Endometrial microvascular endothelial cells (primary cell): ENCODE measurements at regions not wholly inside any gene's neighbourhood (a gene's known extent, or its start where the extent isn't known, plus 50 kb on each side); places are given as distances from the start of the nearest gene placed in this dataset.

Experiments
- in situ Hi-C: cut with HindIII; loops from 2 replicates; pipeline ENCODE4 v1.10.0; 2017; ENCODE audit warnings: low sequenced_read_pairs, low pct_unique_long_range_greater_than_20kb; ENCODE audit errors: inconsistent ontology term

DNA sequence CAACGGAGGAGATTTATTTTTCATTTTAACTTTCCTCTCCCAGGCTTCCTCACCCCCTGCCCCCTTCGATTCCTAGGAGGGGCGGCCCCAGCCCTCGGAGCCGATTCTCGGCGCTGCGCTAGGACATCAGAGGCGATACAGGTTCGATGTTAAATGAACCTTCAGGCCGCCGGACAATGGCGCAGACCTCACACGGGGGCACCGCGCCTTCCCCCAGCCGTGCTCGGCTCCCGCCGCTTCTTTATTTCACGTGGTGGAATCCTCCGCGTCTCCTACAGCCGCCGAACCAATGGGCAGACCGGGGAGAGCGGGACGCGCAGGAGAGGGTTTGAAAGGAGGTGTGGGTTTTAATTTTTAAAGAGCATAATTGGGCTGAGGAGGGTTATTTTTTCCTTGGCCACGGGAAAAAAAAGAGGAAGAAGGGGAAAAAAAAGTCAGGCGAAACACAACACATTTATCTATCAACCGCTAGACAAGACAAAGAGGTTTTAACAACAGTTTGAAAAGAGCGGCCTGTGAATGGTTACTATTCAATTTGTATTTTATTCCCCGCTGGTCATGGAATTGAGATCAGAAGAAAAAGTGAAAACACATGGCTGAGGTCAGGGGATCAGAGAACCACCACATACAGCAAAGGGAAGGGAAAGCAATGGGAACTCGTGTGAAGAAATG, 126.8 kb downstream of the TMEM174 start:
- in situ Hi-C loops: loop anchor here (10.0 kb wide), 1 partner anchor 65 kb away; no protein-coding TSS in a partner anchor

DNA sequence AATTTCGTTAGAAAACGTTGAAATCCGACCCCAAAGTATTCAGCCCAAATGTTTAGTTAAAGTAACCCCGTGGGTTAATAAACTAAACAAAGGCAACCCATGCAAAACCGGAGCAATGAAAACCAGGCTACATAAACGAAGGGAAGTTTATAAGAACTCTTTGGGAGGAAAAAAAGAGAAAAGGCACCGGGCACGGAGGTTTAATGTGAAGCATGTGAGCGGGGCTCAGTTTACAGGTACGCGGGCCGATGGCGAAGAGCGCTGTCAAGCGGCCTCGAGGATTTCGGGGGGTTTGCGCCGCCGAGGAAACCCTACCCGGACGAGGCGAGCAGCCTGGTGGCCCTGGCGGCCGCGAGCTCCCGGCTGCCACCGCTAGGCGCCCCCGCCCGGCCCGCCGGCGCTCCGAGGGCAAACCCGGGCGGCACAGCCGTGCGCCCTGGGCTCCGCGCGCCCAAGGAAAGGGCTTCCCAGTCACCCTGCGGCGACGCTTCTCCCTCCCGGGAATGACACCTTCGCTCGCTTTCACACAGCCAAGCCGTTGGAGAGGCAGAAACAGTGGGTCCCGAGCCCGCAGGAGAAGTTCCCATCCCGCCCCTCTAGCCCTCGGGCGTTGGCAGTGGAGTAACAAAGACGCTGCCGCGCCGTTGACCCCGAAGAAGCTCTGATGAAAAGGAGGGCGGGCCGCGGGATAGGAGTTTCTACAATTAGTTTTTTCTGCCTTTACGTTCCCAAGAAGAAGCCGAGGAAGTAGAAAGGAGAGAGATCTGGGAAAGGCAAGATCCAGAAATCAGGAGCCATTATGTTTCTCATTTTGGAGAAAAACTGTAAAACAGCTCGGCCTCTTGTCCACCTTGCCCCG, 126.0 kb downstream of the TMEM174 start:
- in situ Hi-C loops: no loop called here

DNA sequence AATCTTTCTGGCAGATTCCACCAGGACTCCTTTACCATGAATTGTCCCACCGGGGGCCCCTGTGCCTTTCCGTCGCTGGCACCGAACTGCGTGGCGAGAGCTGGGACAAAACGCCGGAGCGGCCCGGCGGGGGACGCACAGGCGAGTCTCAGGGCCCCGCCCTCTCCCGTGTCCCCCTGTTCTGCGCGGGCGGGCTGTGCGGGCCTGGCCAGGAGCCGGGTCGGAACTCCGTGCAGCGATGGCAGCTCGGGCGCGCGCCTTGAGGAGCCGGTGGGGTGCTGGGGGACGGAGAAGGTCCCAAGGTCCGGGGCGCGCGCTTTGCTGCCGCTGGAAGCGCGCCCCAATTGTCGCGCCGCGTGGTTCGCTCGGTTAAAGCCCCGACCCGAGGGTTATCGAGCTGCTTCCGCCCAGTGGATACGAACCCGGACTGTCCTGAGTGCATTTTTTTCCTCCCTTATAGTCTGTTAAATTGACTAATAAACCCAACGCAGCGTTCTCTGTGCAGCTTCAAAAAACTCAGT, 125.3 kb downstream of the TMEM174 start:
- in situ Hi-C loops: no loop called here

DNA sequence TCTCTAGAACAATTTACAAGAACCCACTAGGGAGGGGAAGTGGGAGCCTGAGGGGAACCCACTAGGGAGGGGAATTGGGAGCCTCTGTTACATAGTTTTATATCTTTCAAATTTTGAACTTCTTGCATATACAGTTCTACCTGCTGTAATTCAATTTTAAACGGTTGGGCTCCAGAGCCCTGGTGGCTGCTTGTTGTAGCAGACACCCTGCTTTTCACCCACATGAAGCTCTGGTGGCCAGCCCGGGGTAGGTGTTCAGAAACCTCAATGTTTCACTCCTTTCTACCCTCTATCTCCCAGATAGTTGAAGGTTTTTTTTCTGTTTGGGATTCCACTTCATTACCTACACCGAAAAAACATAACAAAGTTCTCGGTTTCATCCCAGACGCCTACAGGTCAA, 124.4 kb downstream of the TMEM174 start:
- in situ Hi-C loops: no loop called here

DNA sequence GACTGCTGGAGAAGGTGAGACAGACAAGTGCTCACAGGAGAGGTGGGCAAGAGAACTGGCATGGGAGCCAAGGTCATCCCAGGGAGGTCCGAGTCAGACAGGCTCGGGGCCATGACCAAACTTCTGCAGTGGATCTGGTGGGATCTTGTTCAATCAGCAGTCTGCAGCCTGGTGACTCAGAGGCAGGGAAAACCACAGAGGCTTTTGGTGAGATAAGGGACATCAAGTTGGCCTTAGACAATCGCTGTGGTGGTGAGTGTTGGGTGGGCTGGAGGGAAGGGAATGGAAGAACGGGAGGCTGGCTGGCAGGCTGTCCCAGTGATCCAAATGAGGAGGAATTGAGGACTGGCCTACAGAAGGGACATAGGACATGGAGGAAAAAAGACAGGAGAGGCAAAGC, 123.8 kb downstream of the TMEM174 start:
- in situ Hi-C loops: no loop called here

DNA sequence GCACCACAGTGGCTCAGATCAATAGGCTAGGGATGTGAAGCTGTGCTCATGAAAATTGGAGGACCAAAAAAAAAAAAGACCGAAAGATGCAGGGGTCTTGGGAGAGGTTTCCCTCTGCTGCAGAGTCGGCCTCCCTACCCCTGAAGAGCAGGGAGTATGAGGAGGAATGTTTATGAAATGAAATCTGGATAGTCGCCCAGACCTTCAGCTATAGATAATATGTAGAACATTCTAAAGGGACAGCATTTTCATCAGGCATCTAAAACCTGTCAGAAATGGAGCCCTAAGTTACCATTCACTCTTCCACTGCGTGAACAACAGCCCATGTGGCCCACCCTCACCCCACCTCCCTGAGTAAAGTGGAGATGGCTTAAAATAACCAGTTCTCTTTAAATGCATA, 122.9 kb downstream of the TMEM174 start:
- in situ Hi-C loops: no loop called here

DNA sequence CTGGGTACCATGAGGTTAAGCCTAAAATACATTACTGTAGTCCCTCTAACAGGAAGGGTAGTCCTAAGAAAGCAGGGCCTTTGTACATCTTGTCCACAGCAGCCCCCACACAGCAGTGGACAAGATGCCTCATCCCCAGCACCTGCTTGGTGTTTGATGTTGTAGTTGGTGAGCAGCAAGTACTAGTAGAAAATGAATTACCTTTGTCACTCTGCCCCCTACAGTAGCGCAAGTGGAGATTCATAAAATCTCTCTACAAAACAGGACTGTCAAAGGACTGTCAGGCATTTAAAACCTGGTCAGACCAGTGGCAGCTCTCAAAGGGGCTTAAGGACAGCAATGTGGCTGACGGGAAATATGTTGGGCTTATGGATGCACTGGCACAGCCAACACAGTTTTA, 122.5 kb downstream of the TMEM174 start:
- in situ Hi-C loops: no loop called here

DNA sequence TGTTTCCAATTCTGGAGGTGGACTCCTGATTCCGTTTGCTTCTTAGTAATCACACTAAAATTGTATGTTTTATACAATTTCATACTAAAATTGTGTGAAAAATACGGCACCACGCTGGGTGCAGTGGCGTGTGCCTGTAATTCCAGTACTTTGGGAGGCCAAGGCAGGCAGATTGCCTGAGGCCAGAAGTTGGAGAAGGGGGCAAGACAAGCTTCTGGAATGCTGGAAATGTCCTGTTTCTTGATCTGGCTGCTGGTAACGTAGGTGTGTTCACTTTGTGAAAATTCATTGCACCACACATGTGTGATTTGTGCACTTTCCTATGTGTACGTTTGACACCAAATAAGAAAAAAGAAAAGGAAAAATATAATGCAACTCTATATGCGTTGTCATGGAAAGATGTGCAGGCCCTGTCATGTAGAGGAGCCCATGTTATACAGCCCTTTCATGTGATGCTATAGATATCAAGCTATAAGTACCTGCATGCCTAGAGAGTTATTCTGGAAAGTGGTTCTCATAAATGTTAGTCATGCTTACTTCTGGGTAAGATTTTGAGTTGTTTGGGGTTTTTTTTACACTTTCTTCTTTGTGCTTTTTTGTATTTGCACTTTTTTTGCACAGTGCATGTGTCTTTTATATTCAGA, 119.9 kb downstream of the TMEM174 start:
- in situ Hi-C loops: no loop called here

DNA sequence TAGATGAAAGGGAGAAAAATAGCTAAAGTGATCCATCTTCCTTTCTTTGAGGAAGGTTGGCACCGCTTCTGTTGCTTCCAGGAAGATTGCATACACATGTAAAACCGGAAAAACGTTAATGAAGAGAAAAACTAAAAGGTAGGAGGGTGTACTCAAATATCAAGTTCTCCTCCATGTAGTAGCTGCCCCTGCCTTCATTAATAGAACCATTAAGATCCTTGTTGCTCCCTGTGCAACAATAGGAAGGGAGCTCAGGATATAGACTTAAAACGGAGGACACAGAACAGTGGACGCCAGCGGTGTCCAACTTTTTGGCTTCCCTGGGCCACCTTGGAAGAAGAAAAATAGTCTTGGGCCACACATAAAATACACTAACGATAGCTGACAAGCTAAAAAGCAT, 118.9 kb downstream of the TMEM174 start:
- in situ Hi-C loops: no loop called here

DNA sequence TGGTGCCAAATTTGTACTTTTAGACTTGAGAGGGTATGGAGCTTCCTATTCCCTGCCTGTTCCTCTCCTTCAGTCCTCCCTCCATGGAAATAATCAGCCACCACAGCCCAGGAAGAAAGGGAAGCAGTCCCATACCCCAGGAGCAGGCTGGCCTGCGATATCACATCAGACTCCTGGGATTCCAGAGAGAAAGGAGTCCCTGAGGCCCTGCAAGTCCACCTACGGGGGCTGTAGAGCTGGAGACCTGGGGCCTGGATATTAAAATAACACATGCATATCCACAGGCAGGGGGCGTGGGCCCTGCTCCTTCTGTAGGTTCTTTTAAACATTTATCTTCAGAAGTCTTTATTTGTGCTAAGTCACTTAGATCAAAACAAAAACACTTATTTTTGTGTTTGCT, 117.2 kb downstream of the TMEM174 start:
- in situ Hi-C loops: no loop called here

DNA sequence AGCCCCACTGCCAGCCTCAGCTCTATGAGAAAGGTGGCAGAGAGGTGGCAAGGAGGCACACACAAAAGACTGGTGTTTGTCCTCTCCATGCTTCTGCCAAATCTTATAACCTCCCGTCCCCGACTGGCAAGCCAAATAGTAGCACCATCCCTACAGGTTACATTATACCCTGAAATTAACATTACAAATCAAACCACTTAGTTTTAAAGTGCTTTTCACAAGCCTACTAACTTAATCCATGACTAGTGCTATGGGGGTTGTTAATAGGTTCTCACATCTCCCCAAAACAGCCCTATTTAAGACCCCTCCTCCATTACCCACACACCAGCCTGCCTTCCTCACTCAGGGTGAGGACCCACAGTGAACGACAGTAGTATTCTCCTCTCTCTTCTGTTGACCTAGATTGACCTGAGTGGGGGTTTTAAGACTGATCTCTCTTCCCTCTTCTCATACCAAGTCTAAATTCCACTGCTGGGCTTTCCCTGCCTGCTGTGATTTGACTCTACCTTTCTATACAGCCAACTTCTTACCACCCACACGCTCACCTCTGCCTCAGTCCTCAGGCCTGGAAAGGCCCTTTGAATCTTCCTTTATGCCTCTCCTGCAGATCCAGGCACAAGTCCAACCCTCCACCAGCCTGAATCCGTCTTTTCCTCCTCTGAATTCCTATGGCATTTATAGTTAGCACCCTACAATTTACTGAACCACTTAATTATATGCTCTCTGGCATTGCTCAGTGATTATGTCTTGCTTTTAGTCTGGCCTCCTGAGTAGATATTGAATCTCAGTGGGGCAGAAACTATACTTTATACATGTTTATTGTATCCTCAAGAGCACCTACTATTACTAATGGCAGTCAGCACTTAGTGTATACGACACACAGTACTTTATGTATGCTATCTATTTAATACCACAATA, 116.1 kb downstream of the TMEM174 start:
- in situ Hi-C loops: no loop called here

DNA sequence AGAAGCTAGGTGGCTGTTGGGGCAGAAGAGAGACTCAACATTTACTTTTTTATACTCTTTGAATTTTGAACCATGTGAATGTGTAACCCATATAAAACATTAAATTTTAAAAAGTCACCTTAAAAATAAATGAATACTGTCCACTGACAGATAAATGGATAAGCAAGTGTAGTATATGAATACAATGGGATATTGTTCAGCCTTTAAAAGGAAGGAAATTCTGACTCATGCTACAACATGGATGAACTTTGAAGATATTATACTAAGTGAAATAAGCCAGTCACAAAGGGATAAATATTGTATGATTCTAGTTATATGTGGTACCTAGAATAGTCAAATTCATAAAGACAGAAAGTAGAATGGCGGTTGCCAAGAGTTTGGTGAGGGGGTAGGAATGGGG, 113.9 kb downstream of the TMEM174 start:
- in situ Hi-C loops: no loop called here

DNA sequence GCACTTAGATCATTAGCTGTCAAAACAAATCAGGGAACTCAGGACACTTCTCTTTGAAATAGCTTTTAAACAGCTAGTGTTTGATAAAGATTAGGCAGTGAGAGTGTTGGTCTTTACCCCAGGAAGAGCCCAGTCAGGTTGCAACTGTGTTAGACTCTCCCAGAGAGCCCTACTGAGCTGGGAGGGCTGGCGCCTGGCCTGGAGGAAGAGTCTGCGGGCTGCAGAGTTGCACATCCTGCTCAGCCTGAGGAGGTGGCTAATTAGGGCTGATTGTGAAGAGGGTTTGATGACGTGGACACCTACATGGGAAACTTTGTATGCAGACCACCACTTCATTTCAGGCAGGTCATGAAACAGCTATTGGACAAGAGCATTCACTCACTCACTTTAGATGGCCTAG, 112.0 kb downstream of the TMEM174 start:
- in situ Hi-C loops: no loop called here

DNA sequence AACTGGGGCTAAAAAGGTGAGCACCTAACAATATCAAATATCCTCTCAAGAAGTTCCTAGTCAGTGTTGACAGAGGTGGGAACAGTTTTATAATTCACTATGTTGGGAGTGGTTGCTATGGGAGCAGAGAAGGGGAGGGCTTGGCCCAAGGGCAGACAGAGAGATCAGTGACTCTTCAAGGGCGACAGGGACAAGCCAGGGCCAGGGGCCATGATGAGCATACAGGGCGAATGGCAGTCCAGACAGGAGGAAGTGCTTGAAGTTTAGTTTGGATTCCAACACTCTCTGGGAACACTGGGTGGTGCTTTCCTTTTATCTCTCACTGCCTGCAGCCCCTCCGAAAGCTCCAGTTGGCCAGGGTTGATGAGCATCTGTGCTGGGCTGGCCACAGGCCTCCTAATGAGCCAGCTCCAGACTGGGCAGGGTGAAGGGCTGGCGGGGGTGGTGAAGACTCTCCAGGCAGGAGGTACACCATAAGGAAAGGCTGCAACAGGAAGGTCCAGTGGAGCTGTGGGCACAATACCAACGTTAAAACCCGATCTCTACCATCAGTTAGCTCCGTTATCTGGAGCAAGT, 111.3 kb downstream of the TMEM174 start:
- in situ Hi-C loops: no loop called here

DNA sequence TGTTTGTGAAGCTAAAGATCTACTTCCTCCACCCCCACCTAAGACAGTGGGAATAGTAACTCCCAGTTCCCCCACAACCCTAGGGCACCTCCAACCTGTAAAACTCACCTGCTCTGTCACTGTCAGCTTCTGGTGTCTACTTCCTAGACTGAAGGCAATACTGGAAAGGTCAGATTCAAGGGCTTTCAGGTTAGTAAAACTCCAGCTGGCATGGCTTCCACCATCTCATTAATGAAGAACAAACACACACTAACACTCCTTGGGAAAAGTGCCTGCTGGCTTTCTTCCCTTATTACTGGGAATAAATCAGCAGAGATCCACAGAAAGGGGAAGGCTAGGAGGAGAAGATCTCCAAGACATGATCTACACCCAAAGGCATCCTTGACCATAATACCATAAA, 109.9 kb downstream of the TMEM174 start:
- in situ Hi-C loops: no loop called here

DNA sequence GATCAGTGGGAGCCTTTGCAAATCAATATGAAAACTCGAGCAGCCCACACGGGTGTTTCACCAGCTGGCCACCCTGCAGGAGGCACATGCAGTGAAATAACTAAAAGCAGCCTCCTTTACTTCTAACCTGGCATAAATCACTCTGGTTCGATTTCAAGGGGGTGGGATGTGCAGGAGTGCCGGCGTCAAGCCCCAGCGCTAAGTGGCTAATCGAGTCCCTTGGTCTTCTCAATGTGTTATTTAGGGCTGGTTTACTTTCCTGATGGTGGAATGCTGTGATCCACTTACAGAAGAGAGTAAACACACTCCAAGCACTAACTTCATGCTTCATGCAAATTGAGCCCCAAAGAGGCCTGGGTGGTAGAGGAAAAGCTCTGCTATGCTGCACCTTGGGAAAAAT, 109.4 kb downstream of the TMEM174 start:
- in situ Hi-C loops: no loop called here

DNA sequence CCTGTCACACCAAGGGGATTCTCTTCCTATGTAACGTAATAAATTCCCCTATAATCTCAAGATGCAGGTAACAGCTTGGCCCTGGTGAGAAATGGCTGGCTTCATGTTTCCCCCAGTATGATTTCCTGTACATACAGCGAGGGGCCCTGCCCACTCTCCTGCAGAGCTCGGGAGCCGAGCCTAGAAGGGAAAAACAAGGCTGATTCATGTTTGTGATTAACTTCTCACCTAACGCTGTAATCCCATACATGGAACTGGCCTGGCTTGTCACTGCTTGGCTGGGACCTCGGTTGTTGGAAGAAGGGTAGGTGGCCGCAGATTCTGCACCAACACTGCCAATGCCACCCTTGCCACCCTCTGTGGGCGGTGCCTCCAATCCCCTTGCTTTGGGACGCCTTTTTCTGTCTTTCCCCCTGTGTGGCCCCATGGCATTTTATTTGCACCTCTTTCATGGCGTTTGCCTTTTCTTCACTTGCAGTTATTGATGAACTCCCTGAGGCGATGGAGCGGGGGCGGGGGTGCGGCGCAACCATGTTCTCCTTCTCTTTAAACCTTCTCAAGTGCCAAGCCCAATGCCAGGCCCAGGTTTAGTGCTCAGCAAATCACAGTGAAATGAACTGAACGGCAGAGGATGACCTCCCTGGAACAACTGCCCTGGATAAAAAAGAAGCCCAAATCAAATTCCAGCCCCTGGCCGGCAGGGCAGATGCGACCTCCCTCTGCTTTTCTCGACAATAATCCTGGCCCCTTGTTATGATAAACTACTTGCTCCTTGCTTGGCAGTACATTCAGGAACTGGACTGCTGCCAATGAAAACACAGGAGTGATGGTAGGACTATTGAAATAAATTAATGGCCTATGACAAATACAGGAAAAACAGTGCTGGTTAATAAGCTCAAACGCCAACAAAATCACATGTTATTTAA, 108.1 kb downstream of the TMEM174 start:
- in situ Hi-C loops: no loop called here
